ENCODE measurements at regions not wholly inside any gene's neighbourhood (a gene's known extent, or its start where the extent isn't known, plus 50 kb on each side); places are given as distances from the start of the nearest gene placed in this dataset.
A peak's percentile ranks its signal among the peaks of the same experiment; 100 is the strongest.

- peak; percentile 82 for TF ChIP-seq CTCF (IDR thresholded peaks at IDR 0.05; ENCODE audit: low read length, missing control alignments)
- DNase-seq (ENCODE audit: low read depth): peak; percentile 83
- H3K4me3 ChIP-seq (replicated peaks; ENCODE audit: low read depth, low read length): no peak overlapping the region
Measured at GRCh38 chr2:160918906-160919503, 241.2 kb upstream of the TANK start.

GRCh38 chr2:160920061-160920460, 240.2 kb upstream of the TANK start:
- no peak for DNase-seq (ENCODE audit: low read depth)
- TF ChIP-seq CTCF (IDR thresholded peaks at IDR 0.05; ENCODE audit: low read length, missing control alignments): no peak
- H3K4me3 ChIP-seq (replicated peaks; ENCODE audit: low read depth, low read length): no peak overlapping the region

- TF ChIP-seq CTCF (IDR thresholded peaks at IDR 0.05; ENCODE audit: low read length, missing control alignments): no peak
- no peak overlapping the region for H3K4me3 ChIP-seq (replicated peaks; ENCODE audit: low read depth, low read length)
- DNase-seq (ENCODE audit: low read depth): peak; percentile 96
Measured at GRCh38 chr2:160920791-160921303, 239.4 kb upstream of the TANK start.

GRCh38 chr2:160921386-160921964, 238.8 kb upstream of the TANK start:
- H3K4me3 ChIP-seq (replicated peaks; ENCODE audit: low read depth, low read length): no peak overlapping the region
- no peak for TF ChIP-seq CTCF (IDR thresholded peaks at IDR 0.05; ENCODE audit: low read length, missing control alignments)
- DNase-seq (ENCODE audit: low read depth): no peak

- H3K4me3 ChIP-seq (replicated peaks; ENCODE audit: low read depth, low read length): no peak overlapping the region
- TF ChIP-seq CTCF (IDR thresholded peaks at IDR 0.05; ENCODE audit: low read length, missing control alignments): no peak
- no peak for DNase-seq (ENCODE audit: low read depth)
Measured at GRCh38 chr2:160924936-160925353, 235.3 kb upstream of the TANK start.

GRCh38 chr2:160925956-160926355, 234.3 kb upstream of the TANK start:
- TF ChIP-seq CTCF (IDR thresholded peaks at IDR 0.05; ENCODE audit: low read length, missing control alignments): no peak
- no peak for DNase-seq (ENCODE audit: low read depth)
- no peak overlapping the region for H3K4me3 ChIP-seq (replicated peaks; ENCODE audit: low read depth, low read length)

- TF ChIP-seq CTCF (IDR thresholded peaks at IDR 0.05; ENCODE audit: low read length, missing control alignments): no peak
- DNase-seq (ENCODE audit: low read depth): no peak
- H3K4me3 ChIP-seq (replicated peaks; ENCODE audit: low read depth, low read length): no peak overlapping the region
Measured at GRCh38 chr2:160927324-160927723, 232.9 kb upstream of the TANK start.

Measured in fibroblast of pulmonary artery (primary cell).